ENCODE measurements at regions not wholly inside any gene's neighbourhood (a gene's known extent, or its start where the extent isn't known, plus 50 kb on each side); places are given as distances from the start of the nearest gene placed in this dataset.

GRCh38 chr6:117156741-117157140 lies 108.6 kb upstream of the VGLL2 start:
- DNase-seq (ENCODE audit: low spot score): no peak
- intact Hi-C loops (cut with DNase I): no loop called here

- intact Hi-C loops (cut with DNase I): no loop called here
- no peak for DNase-seq (ENCODE audit: low spot score)
Observed at GRCh38 chr6:117157448-117157847, 107.9 kb upstream of the VGLL2 start.

GRCh38 chr6:117165911-117166499 lies 99.4 kb upstream of the VGLL2 start:
- no peak for DNase-seq (ENCODE audit: low spot score)
- intact Hi-C loops (cut with DNase I): loop anchor here (10.0 kb wide), 1 partner anchor 99 kb away; the partner anchor contains the start of gene VGLL2

- DNase-seq (ENCODE audit: low spot score): no peak
- intact Hi-C loops (cut with DNase I): loop anchor here (2.0 to 10.0 kb wide), 2 partner anchors 29 to 97 kb away; partner anchors contain the start of gene VGLL2
Observed at GRCh38 chr6:117167520-117168271, 97.7 kb upstream of the VGLL2 start.

- DNase-seq (ENCODE audit: low spot score): no peak
- intact Hi-C loops (cut with DNase I): loop anchor here (2.0 to 10.0 kb wide), 2 partner anchors 30 to 96 kb away; partner anchors contain the start of gene VGLL2
Observed at GRCh38 chr6:117168296-117169063, 96.9 kb upstream of the VGLL2 start.

- intact Hi-C loops (cut with DNase I): loop anchor here (2.0 to 10.0 kb wide), 2 partner anchors 30 to 96 kb away; partner anchors contain the start of gene VGLL2
- no peak for DNase-seq (ENCODE audit: low spot score)
Observed at GRCh38 chr6:117169064-117169665, 96.2 kb upstream of the VGLL2 start.

- no peak for DNase-seq (ENCODE audit: low spot score)
- intact Hi-C loops (cut with DNase I): loop anchor here (2.0 to 10.0 kb wide), 2 partner anchors 31 to 95 kb away; partner anchors contain the start of gene VGLL2
Observed at GRCh38 chr6:117169781-117170281, 95.5 kb upstream of the VGLL2 start.

GRCh38 chr6:117174835-117175360 lies 90.5 kb upstream of the VGLL2 start:
- no peak for DNase-seq (ENCODE audit: low spot score)
- intact Hi-C loops (cut with DNase I): no loop called here

GRCh38 chr6:117188627-117189201 lies 76.6 kb upstream of the VGLL2 start:
- intact Hi-C loops (cut with DNase I): loop anchor here (2.0 kb wide), 1 partner anchor 218 kb away; no protein-coding TSS in a partner anchor
- DNase-seq (ENCODE audit: low spot score): no peak

GRCh38 chr6:117191009-117191408 lies 74.3 kb upstream of the VGLL2 start:
- intact Hi-C loops (cut with DNase I): no loop called here
- DNase-seq (ENCODE audit: low spot score): no peak

GRCh38 chr6:117191448-117191847 lies 73.9 kb upstream of the VGLL2 start:
- intact Hi-C loops (cut with DNase I): no loop called here
- DNase-seq (ENCODE audit: low spot score): no peak

GRCh38 chr6:117194271-117194670 lies 71.1 kb upstream of the VGLL2 start:
- intact Hi-C loops (cut with DNase I): no loop called here
- no peak for DNase-seq (ENCODE audit: low spot score)

- DNase-seq (ENCODE audit: low spot score): no peak
- intact Hi-C loops (cut with DNase I): loop anchor here (5.0 kb wide), 2 partner anchors 58 to 72 kb away; partner anchors contain the start of gene VGLL2
Observed at GRCh38 chr6:117194978-117195377, 70.4 kb upstream of the VGLL2 start.

GRCh38 chr6:117195728-117196127 lies 69.6 kb upstream of the VGLL2 start:
- DNase-seq (ENCODE audit: low spot score): no peak
- intact Hi-C loops (cut with DNase I): loop anchor here (5.0 kb wide), 2 partner anchors 58 to 72 kb away; partner anchors contain the start of gene VGLL2

- intact Hi-C loops (cut with DNase I): no loop called here
- DNase-seq (ENCODE audit: low spot score): no peak
Observed at GRCh38 chr6:117200067-117200466, 65.3 kb upstream of the VGLL2 start.

GRCh38 chr6:117204903-117205302 lies 60.5 kb upstream of the VGLL2 start:
- intact Hi-C loops (cut with DNase I): no loop called here
- DNase-seq (ENCODE audit: low spot score): no peak

GRCh38 chr6:117205876-117206275 lies 59.5 kb upstream of the VGLL2 start:
- no peak for DNase-seq (ENCODE audit: low spot score)
- intact Hi-C loops (cut with DNase I): no loop called here

- intact Hi-C loops (cut with DNase I): no loop called here
- no peak for DNase-seq (ENCODE audit: low spot score)
Observed at GRCh38 chr6:117206522-117206921, 58.8 kb upstream of the VGLL2 start.
